ENCODE measurements at regions not wholly inside any gene's neighbourhood (a gene's known extent, or its start where the extent isn't known, plus 50 kb on each side); places are given as distances from the start of the nearest gene placed in this dataset.

DNA sequence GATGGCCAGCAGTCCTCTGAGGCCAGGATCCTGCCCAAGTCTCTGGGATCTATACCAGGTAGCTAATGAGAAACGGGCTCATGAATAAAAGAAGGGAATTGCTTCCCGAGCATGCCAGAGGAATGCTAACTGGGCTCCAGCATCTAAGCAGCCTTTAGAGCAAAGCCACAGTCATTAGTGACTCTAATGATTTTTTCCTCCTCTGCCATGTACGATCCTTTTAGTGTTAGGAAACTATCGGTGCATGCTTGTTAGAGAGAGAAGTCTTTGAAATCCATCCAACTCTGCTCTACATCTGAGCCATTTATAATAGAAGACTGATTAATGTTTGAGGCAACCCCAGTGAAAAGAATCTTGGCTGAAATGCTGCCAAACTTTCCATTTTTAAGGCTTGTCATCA, 124.9 kb upstream of the TCERG1L start:
- no peak overlapping the region for H3K4me3 ChIP-seq
- TF ChIP-seq, protein P1, sequence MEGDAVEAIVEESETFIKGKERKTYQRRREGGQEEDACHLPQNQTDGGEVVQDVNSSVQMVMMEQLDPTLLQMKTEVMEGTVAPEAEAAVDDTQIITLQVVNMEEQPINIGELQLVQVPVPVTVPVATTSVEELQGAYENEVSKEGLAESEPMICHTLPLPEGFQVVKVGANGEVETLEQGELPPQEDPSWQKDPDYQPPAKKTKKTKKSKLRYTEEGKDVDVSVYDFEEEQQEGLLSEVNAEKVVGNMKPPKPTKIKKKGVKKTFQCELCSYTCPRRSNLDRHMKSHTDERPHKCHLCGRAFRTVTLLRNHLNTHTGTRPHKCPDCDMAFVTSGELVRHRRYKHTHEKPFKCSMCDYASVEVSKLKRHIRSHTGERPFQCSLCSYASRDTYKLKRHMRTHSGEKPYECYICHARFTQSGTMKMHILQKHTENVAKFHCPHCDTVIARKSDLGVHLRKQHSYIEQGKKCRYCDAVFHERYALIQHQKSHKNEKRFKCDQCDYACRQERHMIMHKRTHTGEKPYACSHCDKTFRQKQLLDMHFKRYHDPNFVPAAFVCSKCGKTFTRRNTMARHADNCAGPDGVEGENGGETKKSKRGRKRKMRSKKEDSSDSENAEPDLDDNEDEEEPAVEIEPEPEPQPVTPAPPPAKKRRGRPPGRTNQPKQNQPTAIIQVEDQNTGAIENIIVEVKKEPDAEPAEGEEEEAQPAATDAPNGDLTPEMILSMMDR (IDR thresholded peaks at IDR 0.05) = no peak
- H3K27ac ChIP-seq = no peak overlapping the region
- DNase-seq (ENCODE audit: low spot score) = no peak

DNA sequence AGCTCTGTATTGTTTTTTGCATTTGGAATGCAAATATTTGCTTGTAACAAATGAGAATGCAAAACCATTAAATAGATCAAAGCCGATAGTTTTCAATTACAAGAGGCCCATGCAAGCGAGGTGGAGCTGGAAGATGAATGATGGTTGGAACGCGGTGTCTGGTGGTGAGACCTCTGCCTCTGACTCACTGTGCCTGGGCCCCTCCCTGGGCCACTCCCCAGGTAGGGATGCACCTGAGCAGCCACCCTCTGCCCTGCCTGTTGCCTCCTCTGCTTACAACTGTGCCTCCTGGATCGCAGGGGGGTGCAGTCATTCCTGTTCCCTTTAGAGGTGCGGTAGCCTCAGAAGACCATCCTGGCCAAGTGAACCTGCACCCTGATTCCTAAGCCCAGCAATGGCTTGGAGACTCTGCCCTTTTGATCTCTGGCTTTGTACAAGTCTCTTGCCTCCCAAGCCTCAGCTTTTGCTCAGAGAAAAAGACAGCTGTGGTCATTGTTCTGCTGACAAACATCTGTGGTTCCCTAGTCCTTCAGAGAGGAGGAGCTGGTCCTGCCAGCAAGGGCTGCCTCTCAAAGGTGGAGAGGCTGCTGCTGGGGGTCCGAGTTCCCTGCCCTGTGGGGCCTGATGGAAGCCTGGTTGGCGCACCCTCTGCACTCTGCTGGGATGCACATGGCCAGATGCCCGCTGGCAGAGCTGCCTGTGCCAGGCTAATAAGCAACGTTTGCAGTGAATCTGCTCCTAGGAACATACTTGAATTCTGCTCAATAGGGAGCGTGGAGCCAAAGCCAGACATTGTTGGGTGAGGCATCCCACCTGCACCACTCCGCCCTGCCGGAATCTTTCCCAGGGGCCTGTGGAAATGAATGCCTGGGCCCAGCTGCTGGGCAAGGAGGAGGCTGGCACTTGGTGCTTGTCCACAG, 126.3 kb upstream of the TCERG1L start:
- no peak overlapping the region for H3K4me3 ChIP-seq
- TF ChIP-seq, protein P1 (IDR thresholded peaks at IDR 0.05) = no peak
- no peak overlapping the region for H3K27ac ChIP-seq
- no peak for DNase-seq (ENCODE audit: low spot score)

DNA sequence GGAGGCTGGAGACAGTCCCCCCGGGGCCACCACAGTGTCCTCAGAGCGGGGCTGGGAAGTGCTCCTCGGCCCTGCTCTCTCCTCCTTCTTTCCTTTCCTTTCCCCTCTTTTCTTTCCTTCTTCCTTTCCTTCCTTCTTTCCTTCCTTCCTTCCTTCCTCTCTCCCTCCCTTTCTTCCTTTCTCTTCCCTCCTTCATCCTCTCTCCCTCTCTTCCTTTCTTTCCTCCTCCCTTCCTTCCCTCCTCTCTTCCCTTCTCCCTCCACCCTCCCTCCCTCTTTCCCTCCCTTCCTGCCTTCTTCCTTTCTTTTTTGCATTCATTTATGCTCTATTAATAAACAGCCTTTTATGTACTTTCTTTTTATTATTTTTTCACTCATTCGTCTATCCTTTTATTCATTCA, 127.1 kb upstream of the TCERG1L start:
- no peak for DNase-seq (ENCODE audit: low spot score)
- Histone ChIP-seq H3K4me3 (no peak overlapping the region), H3K27ac (no peak overlapping the region)
- TF ChIP-seq, protein P1 (IDR thresholded peaks at IDR 0.05) = no peak

DNA sequence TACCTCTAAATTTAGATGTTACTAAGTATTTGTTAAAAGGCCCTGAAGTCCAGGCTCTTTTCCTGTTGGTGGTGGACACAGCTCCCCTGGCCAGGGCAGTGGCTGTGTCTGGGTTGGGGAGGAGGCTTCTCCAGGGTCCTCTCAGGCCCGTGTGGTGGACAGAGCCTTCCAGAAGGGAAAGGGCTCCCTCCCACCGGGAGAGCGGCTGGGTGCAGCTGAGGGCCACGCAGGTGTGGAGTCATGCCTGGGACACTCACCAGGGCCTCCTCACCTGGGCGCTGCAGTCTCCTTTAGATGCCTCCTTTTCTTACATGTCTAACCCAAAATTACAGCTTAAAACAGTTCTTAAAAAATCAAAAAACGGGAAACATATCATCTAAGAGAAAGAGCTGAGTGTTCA, 128.2 kb upstream of the TCERG1L start:
- TF ChIP-seq, protein P1 (IDR thresholded peaks at IDR 0.05) = no peak
- H3K27ac ChIP-seq = no peak overlapping the region
- no peak overlapping the region for H3K4me3 ChIP-seq
- no peak for DNase-seq (ENCODE audit: low spot score)

- TF ChIP-seq, protein P1 (IDR thresholded peaks at IDR 0.05) = no peak
Observed at GRCh38 chr10:131440405-131441360, 129.2 kb upstream of the TCERG1L start.

GRCh38 chr10:131442271-131442670, 130.8 kb upstream of the TCERG1L start:
- TF ChIP-seq, protein P1 (IDR thresholded peaks at IDR 0.05) = no peak
- H3K4me3 ChIP-seq = no peak overlapping the region
- DNase-seq (ENCODE audit: low spot score) = no peak
- no peak overlapping the region for H3K27ac ChIP-seq

More at GRCh38 chr10:131440405-131441360, 129.2 kb upstream of the TCERG1L start:
- no peak overlapping the region for H3K27ac ChIP-seq
- no peak overlapping the region for H3K4me3 ChIP-seq
- no peak for DNase-seq (ENCODE audit: low spot score)
